Trophoblast cell (in vitro differentiated cells and primary cell): ENCODE measurements at regions not wholly inside any gene's neighbourhood (a gene's known extent, or its start where the extent isn't known, plus 50 kb on each side); places are given as distances from the start of the nearest gene placed in this dataset.
"Not testable (repeated sequence)": the region's sequence is repeated elsewhere in the genome, so short reads cannot be mapped to it uniquely, and the experiment has no call there.

ENCODE experiments used
- DNase-seq, 2 donors: peaks; one replicate each; pipeline ENCODE4 v3.0.0-alpha.2; 2016
- H2AFZ ChIP-seq: 2 replicates; pipeline ENCODE4 v1.6.1; 2013; ENCODE audit warnings: low read length, moderate library complexity, mild to moderate bottlenecking; ENCODE audit not compliant: insufficient read depth, poor library complexity
- H2AK5ac ChIP-seq: 2 replicates; pipeline ENCODE4 v1.6.1; 2013; ENCODE audit warnings: mild to moderate bottlenecking, low read length
- H2BK120ac ChIP-seq: 2 replicates; pipeline ENCODE4 v1.6.1; 2013; ENCODE audit warnings: low read length, mild to moderate bottlenecking, moderate library complexity; ENCODE audit not compliant: insufficient read depth, poor library complexity
- H2BK12ac ChIP-seq: 2 replicates; pipeline ENCODE4 v1.6.1; 2013; ENCODE audit warnings: mild to moderate bottlenecking, low read length, moderate library complexity
- H2BK5ac ChIP-seq: 2 replicates; pipeline ENCODE4 v1.6.1; 2013; ENCODE audit warnings: low read length, low read depth, moderate library complexity, mild to moderate bottlenecking; ENCODE audit not compliant: poor library complexity
- H3K14ac ChIP-seq: 2 replicates; pipeline ENCODE4 v1.6.1; 2013; ENCODE audit warnings: mild to moderate bottlenecking, low read length
- H3K18ac ChIP-seq: 2 replicates; pipeline ENCODE4 v1.6.1; 2013; ENCODE audit warnings: mild to moderate bottlenecking, low read length
- H3K23ac ChIP-seq: 2 replicates; pipeline ENCODE4 v1.6.1; 2013; ENCODE audit warnings: low read length
- H3K27ac ChIP-seq: 2 replicates; pipeline ENCODE4 v1.5.1; 2013; ENCODE audit warnings: low read depth, mild to moderate bottlenecking, inconsistent platforms, low read length, moderate library complexity
- H3K27me3 ChIP-seq: 2 replicates; pipeline ENCODE4 v1.6.1; 2013; ENCODE audit warnings: inconsistent platforms, mild to moderate bottlenecking, low read length, moderate library complexity; ENCODE audit not compliant: insufficient read depth
- H3K36me3 ChIP-seq, 2 experiments: 1 replicate in 1 of 2; 2 replicates in 1 of 2; pipeline ENCODE4 v1.6.1; 2013; ENCODE audit warnings: low read length in 2 of 2, mild to moderate bottlenecking in 2 of 2, moderate library complexity in 1 of 2; ENCODE audit not compliant: insufficient read depth in 2 of 2, control insufficient read depth in 1 of 2
- H3K4ac ChIP-seq: 2 replicates; pipeline ENCODE4 v1.6.1; 2013; ENCODE audit warnings: low read depth, mild to moderate bottlenecking, low read length, moderate library complexity
- H3K4me1 ChIP-seq, 2 experiments: 1 replicate in 1 of 2; 2 replicates in 1 of 2; pipeline ENCODE4 v1.6.1; 2013; ENCODE audit warnings: low read length in 2 of 2, mild to moderate bottlenecking in 2 of 2, moderate library complexity in 1 of 2; ENCODE audit not compliant: insufficient read depth in 2 of 2, control insufficient read depth in 1 of 2
- H3K4me2 ChIP-seq: 2 replicates; pipeline ENCODE4 v1.6.1; 2013; ENCODE audit warnings: inconsistent platforms, mild to moderate bottlenecking, low read length, moderate library complexity
- H3K4me3 ChIP-seq: 2 replicates; pipeline ENCODE4 v1.5.1; 2013; ENCODE audit warnings: mild to moderate bottlenecking, low read depth, low read length, inconsistent platforms
- H3K79me1 ChIP-seq: one replicate; pipeline ENCODE4 v1.6.1; 2013; ENCODE audit warnings: low read length
- H3K79me2 ChIP-seq: 2 replicates; pipeline ENCODE4 v1.6.1; 2013; ENCODE audit warnings: low read length, mild to moderate bottlenecking; ENCODE audit not compliant: control insufficient read depth, insufficient read depth, poor library complexity
- H3K9ac ChIP-seq: 2 replicates; pipeline ENCODE4 v1.6.1; 2013; ENCODE audit warnings: mild to moderate bottlenecking, low read length
- H3K9me3 ChIP-seq: 2 replicates; pipeline ENCODE4 v1.6.1; 2013; ENCODE audit warnings: low read depth, mild to moderate bottlenecking, control low read depth, inconsistent platforms, low read length; ENCODE audit not compliant: insufficient read depth
- H4K12ac ChIP-seq: 2 replicates; pipeline ENCODE4 v1.6.1; 2013; ENCODE audit warnings: low read depth, mild to moderate bottlenecking, low read length, moderate library complexity
- H4K8ac ChIP-seq: 2 replicates; pipeline ENCODE4 v1.6.1; 2013; ENCODE audit warnings: low read depth, mild to moderate bottlenecking, low read length, moderate library complexity
- H4K91ac ChIP-seq: one replicate; pipeline ENCODE4 v1.6.1; 2013; ENCODE audit warnings: low read depth, mild to moderate bottlenecking, low read length, moderate library complexity
- WGBS: extraction: QIAGEN DNeasy Blood & Tissue Kit; methylation state at CpG from one replicate; pipeline ENCODE4 v1.1.7; 2013; ENCODE audit warnings: missing lambda C conversion rate; ENCODE audit not compliant: insufficient read length, insufficient coverage; ENCODE audit errors: extremely low coverage; 5-methylcytosine and 5-hydroxymethylcytosine counted together

DNA sequence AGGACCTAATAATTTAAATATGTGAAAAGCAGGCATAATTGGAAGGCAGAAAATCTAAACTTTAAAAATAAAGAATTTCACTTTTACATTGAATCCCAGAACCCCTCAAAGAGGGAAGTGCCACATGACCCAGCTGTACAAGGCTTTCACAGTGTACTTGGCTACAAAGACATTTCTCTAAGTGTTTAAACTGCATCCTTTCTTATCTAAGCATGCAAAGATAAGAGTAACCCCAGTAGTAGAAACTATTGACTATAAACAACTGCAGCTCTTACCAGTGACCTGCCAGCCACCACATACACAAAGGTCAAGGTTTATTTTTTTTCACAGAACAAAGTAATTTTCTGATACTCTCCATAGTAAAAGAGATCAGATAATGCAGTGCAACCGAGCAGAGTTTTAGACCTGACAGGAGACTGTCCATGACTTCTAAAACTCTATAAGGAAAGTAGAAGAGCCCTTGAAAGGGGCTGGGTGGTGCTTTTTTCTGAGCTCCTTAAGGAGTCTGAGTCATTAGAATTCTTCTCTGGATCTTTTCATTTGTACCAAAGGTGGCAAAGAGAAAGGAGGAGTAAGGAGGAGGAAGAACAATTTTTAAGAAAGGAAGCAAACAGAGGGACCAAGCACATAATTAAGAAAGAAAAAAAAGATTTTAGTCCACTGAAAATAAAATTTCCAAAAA, 750.6 kb downstream of the PRIM2 start:
- H3K4me2 ChIP-seq, H3K14ac ChIP-seq, H3K4me3 ChIP-seq, H2AFZ ChIP-seq, H4K91ac ChIP-seq, H3K23ac ChIP-seq, H3K4ac ChIP-seq, DNase-seq, H2BK120ac ChIP-seq, H2BK12ac ChIP-seq, H3K79me1 ChIP-seq, H3K18ac ChIP-seq, H3K27me3 ChIP-seq, H3K9me3 ChIP-seq, H3K4me1 ChIP-seq, H3K36me3 ChIP-seq, H2AK5ac ChIP-seq, H3K27ac ChIP-seq, H4K8ac ChIP-seq, H3K79me2 ChIP-seq, H3K9ac ChIP-seq, H2BK5ac ChIP-seq, H4K12ac ChIP-seq: not testable (repeated sequence)
- WGBS = no CpG with 5 or more reads among the region's 1 CpG

- H3K4me1 ChIP-seq = no peaks in the 10 kb centered on the region
- no peak overlapping the region for H4K12ac ChIP-seq
- no peaks in the 10 kb centered on the region for H3K79me2 ChIP-seq
- no peak overlapping the region for H2BK120ac ChIP-seq
- H3K9ac ChIP-seq = no peak overlapping the region
- H2AK5ac ChIP-seq = no peak overlapping the region
- H3K36me3 ChIP-seq = no peaks in the 10 kb centered on the region
- peak overlapping the region; percentile 20 for H3K4me3 ChIP-seq
- H4K91ac ChIP-seq = no peak overlapping the region
- no peak overlapping the region for H4K8ac ChIP-seq
- H3K4me2 ChIP-seq = no peak overlapping the region
- H3K27ac ChIP-seq = no peak overlapping the region
- no peak overlapping the region for H3K4ac ChIP-seq
- no peak overlapping the region for H2AFZ ChIP-seq
- DNase-seq = no peak
- H3K18ac ChIP-seq = no peak overlapping the region
- no peaks in the 10 kb centered on the region for H3K27me3 ChIP-seq
- H3K9me3 ChIP-seq = no peaks in the 10 kb centered on the region
- H3K79me1 ChIP-seq = no peaks in the 10 kb centered on the region
- H2BK12ac ChIP-seq = no peak overlapping the region
- no peak overlapping the region for H3K23ac ChIP-seq
- H2BK5ac ChIP-seq = no peak overlapping the region
- no CpG with 5 or more reads among the region's 23 CpGs for WGBS
- no peak overlapping the region for H3K14ac ChIP-seq
These were observed 755.8 kb downstream of the PRIM2 start for GRCh38 chr6:58073263-58073662.

- H3K9ac ChIP-seq, DNase-seq, H2BK5ac ChIP-seq, H3K79me1 ChIP-seq, H4K91ac ChIP-seq, H3K79me2 ChIP-seq, H3K4ac ChIP-seq, H3K23ac ChIP-seq, H4K12ac ChIP-seq, H3K36me3 ChIP-seq, H3K4me3 ChIP-seq, H3K9me3 ChIP-seq, H2AFZ ChIP-seq, H3K27ac ChIP-seq, H2BK120ac ChIP-seq, H2BK12ac ChIP-seq, H3K18ac ChIP-seq, H3K4me1 ChIP-seq, H3K14ac ChIP-seq, H3K4me2 ChIP-seq, H4K8ac ChIP-seq, H2AK5ac ChIP-seq, H3K27me3 ChIP-seq: not testable (repeated sequence)
- WGBS = no CpG with 5 or more reads among the region's 2 CpGs
These were observed 772.6 kb downstream of the PRIM2 start for GRCh38 chr6:58090067-58090466.

- H4K8ac ChIP-seq, H4K91ac ChIP-seq, H3K36me3 ChIP-seq, H4K12ac ChIP-seq, H3K4me2 ChIP-seq, H2AFZ ChIP-seq, H3K9ac ChIP-seq, H3K23ac ChIP-seq, H3K79me1 ChIP-seq, H3K4me1 ChIP-seq, H3K9me3 ChIP-seq, H2BK120ac ChIP-seq, H3K4ac ChIP-seq, H3K79me2 ChIP-seq, H3K27ac ChIP-seq, H2BK12ac ChIP-seq, H3K4me3 ChIP-seq, H2AK5ac ChIP-seq, H3K27me3 ChIP-seq, H2BK5ac ChIP-seq, H3K18ac ChIP-seq, DNase-seq, H3K14ac ChIP-seq: not testable (repeated sequence)
These were observed 779.8 kb downstream of the PRIM2 start for GRCh38 chr6:58097251-58097650.
